Activated CD4-positive, alpha-beta T cell treated with anti-CD3 and anti-CD28 coated beads, Interleukin-2, amount 50 U/mL, for 48 hours (primary cell): ENCODE measurements at regions not wholly inside any gene's neighbourhood (a gene's known extent, or its start where the extent isn't known, plus 50 kb on each side); places are given as distances from the start of the nearest gene placed in this dataset.

Experiments used
- DNase-seq, 2 experiments: peaks; one replicate each; pipeline ENCODE4 v3.0.0-alpha.2; 2020

- no peak for DNase-seq
Observed at GRCh38 chr2:150762571-150762970, 275.1 kb upstream of the RND3 start.

- no peak for DNase-seq
Observed at GRCh38 chr2:150759531-150759930, 272.1 kb upstream of the RND3 start.

GRCh38 chr2:150759106-150759505 lies 271.6 kb upstream of the RND3 start:
- DNase-seq, result no peak

DNA sequence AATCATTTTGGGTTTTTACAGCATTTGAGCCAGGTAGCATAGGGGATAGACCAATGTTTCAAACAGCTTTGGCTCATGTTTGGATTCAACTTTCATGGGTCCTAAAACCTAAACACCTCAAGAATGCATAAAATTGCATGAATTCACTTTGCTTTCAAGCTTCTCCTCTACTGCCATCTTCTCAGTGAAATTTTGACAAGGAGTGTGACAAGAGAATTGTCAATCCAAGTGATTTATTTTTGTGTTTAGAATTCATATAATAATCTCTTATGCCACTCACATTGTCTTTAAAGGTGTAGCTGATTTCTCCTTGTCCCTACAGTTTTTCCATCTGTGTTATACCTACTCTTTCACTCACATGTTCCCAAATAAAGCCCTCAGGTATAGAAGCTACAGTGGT lies 264.8 kb upstream of the RND3 start:
- DNase-seq, result no peak

DNA sequence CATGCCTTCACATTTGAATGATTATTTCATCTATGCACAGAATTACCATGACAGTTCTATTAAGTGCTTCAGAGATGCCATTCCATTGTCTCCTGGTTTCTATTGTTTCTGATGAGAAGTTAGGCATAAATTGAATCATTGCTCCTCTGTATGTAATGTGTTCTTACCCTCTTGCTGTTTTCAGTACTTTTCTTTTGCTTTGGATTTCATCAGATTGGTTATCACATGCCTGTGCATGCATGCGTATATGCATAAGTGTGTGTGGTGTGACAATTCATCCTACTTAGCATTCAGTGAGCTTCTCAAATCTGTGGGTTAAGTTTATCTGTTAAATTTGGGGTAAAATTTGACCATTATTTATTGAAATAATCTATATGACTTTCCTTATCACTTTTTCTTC lies 263.3 kb upstream of the RND3 start:
- no peak for DNase-seq

- no peak for DNase-seq
Observed at GRCh38 chr2:150742094-150742493, 254.6 kb upstream of the RND3 start.

DNA sequence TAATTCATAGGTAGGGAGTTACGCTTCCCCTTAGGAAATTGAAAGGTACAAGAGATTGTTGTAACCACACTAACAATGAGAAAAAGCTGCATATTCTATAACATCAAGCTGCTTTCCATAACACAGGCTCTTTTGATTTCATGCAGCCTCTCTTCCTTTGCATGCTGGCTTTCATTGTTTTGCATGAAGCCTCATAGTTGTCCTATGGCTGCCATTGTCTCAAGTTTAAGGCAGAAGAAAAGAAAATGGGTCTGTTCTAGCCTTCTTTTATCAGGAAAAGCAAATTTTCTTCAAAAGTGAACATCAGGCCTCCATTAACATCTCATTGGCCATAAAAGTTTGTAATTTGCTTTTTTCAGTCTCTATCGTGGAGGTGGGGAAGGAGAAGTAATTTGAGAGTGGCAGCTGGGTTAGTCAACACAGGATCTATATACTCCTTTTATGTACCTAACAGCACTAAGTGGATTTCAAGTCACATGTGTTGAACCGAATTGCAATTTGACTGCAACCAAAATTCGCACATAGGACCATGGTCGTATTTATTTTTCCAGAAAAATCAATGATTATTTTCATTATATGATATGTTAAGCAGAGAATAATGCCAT lies 248.5 kb upstream of the RND3 start:
- no peak for DNase-seq

DNA sequence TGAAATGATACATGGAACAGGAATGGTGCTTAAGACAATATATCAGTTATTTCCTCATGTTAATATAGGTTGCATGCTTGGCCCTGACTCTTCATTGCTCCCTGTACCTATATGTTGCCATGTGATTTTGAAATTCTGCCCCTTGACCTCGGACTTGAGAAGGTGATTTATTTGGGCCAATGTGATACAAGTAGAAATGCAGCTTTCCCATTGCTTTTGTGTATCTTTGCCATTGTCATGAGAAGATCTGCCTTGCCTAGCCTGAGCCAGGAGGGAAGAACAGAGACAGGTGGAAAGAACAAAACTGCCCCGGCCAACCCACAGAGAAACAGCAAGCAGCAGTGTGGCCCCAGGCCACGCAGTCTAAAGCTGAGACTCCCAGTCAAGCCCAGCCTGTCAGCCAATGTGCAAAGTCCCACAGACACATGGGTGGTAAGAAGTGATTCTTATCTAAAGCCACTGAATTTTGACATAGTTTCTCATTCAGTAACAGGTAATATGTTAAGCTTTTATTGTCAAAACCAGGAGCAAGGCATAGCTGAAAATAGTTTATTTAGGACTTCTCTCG lies 245.7 kb upstream of the RND3 start:
- DNase-seq, result no peak

DNA sequence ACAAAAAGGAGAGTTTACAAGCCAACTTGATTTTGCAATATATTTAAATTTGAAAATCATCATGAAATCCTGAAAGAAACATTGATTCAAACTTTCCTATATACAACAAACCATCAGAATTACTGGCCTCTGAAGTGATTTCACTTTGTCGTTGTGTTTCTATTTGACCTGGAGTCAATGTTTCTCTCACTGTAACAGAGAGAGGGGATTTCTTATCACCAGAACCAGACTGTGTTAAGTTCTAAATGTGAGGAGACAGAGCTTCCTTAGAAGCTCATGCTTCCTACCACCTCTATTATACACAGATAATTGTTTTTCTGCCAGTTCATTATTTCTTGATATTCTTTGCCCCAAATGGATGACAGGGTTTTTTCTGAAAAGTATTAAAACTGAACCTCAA lies 245.0 kb upstream of the RND3 start:
- DNase-seq, result no peak

- no peak for DNase-seq
Observed at GRCh38 chr2:150732064-150732463, 244.6 kb upstream of the RND3 start.

- DNase-seq, result no peak
Observed at GRCh38 chr2:150729495-150729955, 242.1 kb upstream of the RND3 start.

DNA sequence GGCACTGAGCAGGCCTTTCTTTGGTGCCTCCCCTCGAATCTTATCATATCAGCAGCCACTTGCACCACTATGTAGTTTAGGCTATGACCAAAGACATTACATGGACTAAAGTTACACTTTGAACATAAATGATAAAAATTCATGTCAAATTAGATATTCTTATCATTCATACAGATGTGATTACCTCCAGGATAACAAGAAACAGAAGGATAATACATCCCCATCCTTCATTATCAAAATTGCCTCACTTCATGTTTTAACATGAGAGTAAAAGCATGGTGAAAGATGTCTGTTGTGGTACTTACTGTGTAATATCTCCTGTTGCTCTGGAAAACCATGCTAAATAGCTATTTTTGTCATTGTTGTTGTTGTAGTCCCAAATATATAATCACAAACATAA lies 230.8 kb upstream of the RND3 start:
- DNase-seq, result no peak

GRCh38 chr2:150716186-150716585 lies 228.7 kb upstream of the RND3 start:
- no peak for DNase-seq

DNA sequence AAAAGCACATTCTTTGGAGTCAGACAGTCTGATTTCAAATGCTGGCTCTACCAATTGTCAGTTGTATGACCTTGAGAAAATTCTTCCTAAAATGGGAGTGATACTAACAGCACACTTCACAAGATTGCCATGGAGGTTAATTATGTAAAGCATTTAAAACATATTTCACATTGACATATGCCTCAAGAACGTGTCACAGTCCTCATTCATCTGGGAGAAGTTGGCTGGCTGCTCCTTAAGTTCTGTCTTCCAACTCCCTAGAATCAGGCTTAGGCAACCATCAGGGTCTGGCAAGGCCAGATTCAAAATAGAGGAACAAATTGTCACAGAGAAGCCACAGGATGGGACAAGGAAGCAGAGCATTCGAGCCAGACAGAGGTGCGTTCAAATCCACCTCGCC lies 228.0 kb upstream of the RND3 start:
- DNase-seq, result no peak

DNA sequence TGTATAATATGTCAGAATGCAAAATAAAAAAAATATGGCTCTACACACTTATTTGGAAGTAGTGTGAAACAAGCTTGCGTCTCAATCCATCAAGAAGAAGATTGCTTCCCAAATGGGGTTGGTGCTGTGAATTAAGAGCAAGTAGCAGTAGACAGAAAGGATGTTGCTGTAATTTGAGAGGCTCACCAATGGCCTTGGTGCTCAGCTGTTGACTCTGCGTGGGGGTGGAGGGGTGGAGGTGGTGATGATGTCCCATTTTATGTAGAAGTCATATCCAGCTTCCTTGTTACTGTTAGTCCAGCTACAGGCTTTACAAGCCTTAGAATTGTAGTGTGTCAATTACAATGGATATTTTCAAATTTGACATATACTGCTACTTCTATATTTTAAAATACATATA lies 223.4 kb upstream of the RND3 start:
- DNase-seq, result no peak

- no peak for DNase-seq
Observed at GRCh38 chr2:150710041-150710440, 222.6 kb upstream of the RND3 start.

DNA sequence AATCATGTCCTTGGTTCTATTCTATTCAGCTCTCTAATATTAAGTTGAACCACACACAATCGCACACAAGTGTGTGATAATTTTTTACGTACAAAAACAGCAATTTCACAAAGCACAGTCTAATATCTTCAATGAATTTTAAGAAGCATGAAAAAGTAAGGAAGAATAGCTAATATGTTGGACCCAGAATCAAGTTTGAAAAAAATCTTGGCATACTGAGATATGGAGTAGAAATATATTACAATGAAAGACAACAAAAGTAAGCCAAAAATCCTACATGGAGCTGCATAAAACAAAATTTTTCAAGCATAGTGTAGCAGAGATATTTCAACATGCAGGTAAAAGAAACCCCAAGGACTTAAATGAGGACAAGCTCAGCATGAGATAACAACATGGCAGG lies 219.1 kb upstream of the RND3 start:
- no peak for DNase-seq

DNA sequence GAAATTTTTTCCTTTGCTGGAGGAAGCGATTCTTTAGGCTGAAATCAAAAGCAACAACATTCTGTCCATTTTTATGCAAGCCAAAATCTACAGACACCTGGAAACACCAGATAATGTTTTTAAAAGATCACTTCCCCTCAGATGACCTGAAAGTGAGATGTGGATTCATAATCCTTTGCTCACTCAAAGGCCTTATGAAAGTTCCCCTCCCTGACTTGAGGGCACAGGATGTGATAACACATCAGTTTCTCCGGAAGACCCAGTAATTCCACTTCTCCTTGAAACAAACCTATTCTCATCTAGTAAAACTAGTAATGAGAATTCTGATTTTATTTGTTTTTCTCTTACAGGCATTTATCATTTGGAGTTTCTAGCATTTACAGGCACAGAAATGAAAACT lies 218.3 kb upstream of the RND3 start:
- DNase-seq, result no peak

- DNase-seq, result no peak
Observed at GRCh38 chr2:150705357-150705756, 217.9 kb upstream of the RND3 start.

- no peak for DNase-seq
Observed at GRCh38 chr2:150702791-150703190, 215.3 kb upstream of the RND3 start.

GRCh38 chr2:150700666-150701580 lies 213.5 kb upstream of the RND3 start:
- DNase-seq, result no peak

DNA sequence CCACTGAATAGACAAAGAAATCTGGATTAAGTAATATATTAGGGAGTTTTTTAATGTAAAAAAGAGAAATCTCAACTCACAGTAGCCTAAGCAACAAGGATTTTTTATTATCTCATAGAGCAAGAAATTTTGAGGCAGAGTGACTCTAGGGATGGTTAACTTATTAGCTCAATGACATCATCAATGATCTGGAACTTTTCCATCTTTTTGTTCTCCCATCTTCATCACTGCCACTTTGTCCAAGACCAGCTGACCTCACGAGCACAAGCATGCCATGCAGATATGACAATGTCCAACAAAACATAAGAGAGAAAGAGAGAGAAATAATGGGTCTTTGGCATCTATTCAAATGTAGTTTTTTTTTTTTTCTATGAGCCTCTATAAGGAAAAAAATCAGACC lies 211.8 kb upstream of the RND3 start:
- no peak for DNase-seq

- DNase-seq, result no peak
Observed at GRCh38 chr2:150698016-150698661, 210.7 kb upstream of the RND3 start.

DNA sequence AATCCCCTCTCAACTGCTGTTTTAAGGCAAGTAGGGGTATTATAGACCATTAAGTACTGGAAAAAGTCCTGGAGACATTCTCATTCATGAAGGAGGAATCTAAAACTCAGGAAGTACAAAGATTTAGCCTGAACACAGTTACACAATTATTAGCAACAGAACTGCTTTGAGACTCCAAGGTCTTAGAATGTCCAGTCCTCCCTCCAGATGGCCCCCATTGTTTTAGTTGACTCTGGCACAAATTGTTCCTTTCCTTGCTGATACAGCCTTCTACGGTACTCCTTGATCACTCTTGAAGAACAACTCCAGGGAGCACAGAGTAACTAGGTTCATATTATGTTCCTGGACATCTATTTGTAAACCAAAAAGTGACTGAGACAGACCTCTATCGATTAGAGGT lies 210.1 kb upstream of the RND3 start:
- DNase-seq, result no peak
